HG02973 (cell line): ENCODE measurements at regions not wholly inside any gene's neighbourhood (a gene's known extent, or its start where the extent isn't known, plus 50 kb on each side); places are given as distances from the start of the nearest gene placed in this dataset.

Source experiments
- ATAC-seq: cut with Tn5 transposase; IDR thresholded peaks from one replicate; pipeline ENCODE4 v1.9.1; 2021; ENCODE audit warnings: moderate library complexity; ENCODE audit not compliant: unreplicated experiment

- no peak for ATAC-seq
These were observed 268.2 kb downstream of the TENT5A start for GRCh38 chr6:81484251-81484650.

GRCh38 chr6:81480139-81480538 lies 272.3 kb downstream of the TENT5A start:
- ATAC-seq: no peak

GRCh38 chr6:81476881-81477280 lies 275.6 kb downstream of the TENT5A start:
- ATAC-seq: no peak

- no peak for ATAC-seq
These were observed 276.8 kb downstream of the TENT5A start for GRCh38 chr6:81475646-81476045.

GRCh38 chr6:81465859-81466258 lies 286.6 kb downstream of the TENT5A start:
- no peak for ATAC-seq

- no peak for ATAC-seq
These were observed 296.1 kb downstream of the TENT5A start for GRCh38 chr6:81456416-81456815.

- no peak for ATAC-seq
These were observed 296.8 kb downstream of the TENT5A start for GRCh38 chr6:81455641-81456040.

- ATAC-seq: no peak
These were observed 300.7 kb downstream of the TENT5A start for GRCh38 chr6:81451787-81452186.

- ATAC-seq: no peak
These were observed 302.3 kb downstream of the TENT5A start for GRCh38 chr6:81450180-81450579.

GRCh38 chr6:81446509-81446908 lies 306.0 kb downstream of the TENT5A start:
- no peak for ATAC-seq

- no peak for ATAC-seq
These were observed 313.1 kb downstream of the TENT5A start for GRCh38 chr6:81439417-81439816.

GRCh38 chr6:81436990-81437389 lies 315.5 kb downstream of the TENT5A start:
- ATAC-seq: no peak

- ATAC-seq: no peak
These were observed 339.2 kb downstream of the TENT5A start for GRCh38 chr6:81413306-81413705.

GRCh38 chr6:81401970-81402690 lies 350.4 kb downstream of the TENT5A start:
- ATAC-seq: no peak

GRCh38 chr6:81396916-81397315 lies 355.6 kb downstream of the TENT5A start:
- ATAC-seq: no peak

GRCh38 chr6:81387163-81387562 lies 365.3 kb downstream of the TENT5A start:
- no peak for ATAC-seq

GRCh38 chr6:81384921-81385320 lies 367.6 kb downstream of the TENT5A start:
- no peak for ATAC-seq

- ATAC-seq: no peak
These were observed 369.0 kb downstream of the TENT5A start for GRCh38 chr6:81383472-81383871.

- no peak for ATAC-seq
These were observed 369.6 kb downstream of the TENT5A start for GRCh38 chr6:81382852-81383251.

GRCh38 chr6:81381382-81381916 lies 371.0 kb downstream of the TENT5A start:
- ATAC-seq: no peak

GRCh38 chr6:81380718-81381338 lies 371.7 kb downstream of the TENT5A start:
- no peak for ATAC-seq

- ATAC-seq: no peak
These were observed 375.7 kb downstream of the TENT5A start for GRCh38 chr6:81376745-81377144.
